OCI-LY7 (cell line): ENCODE measurements at regions not wholly inside any gene's neighbourhood (a gene's known extent, or its start where the extent isn't known, plus 50 kb on each side); places are given as distances from the start of the nearest gene placed in this dataset.

ENCODE experiments used
- BruUV-seq: library from RNA; stranded (reverse); fragments of 400-500 nt; replicated peaks from 2 replicates; lab custom pipeline; 2021; lab: Mats Ljungman, UMichigan
- CTCF ChIA-PET: fragments of 300-600 bp; sonication (Branson Sonifier 250); formaldehyde crosslinking; loops from one replicate; lab custom pipeline; 2022; ENCODE audit warnings: antibody characterized with exemption; ENCODE audit not compliant: unreplicated experiment; lab: Charles Lee
- POLR2A ChIA-PET: fragments of 300-600 bp; sonication (Branson Sonifier 250); formaldehyde crosslinking; loops from one replicate; lab custom pipeline; 2022; ENCODE audit warnings: antibody characterized with exemption; lab: Charles Lee
- DNase-seq: peaks from one replicate; pipeline ENCODE4 v3.0.0-alpha.2; 2015; ENCODE audit warnings: low spot score
- H2AFZ ChIP-seq: fragments of 200-600 bp; sonication (generic), shearing (Covaris generic); 2 replicates; pipeline ENCODE4 v1.6.1; 2014; ENCODE audit warnings: mild to moderate bottlenecking, antibody characterized with exemption, low read length, moderate library complexity
- H3K27ac ChIP-seq: fragments of 200-600 bp; sonication (generic); 2 replicates; pipeline ENCODE4 v1.5.1; 2014; ENCODE audit warnings: mixed run types, low read depth, mild to moderate bottlenecking, moderate library complexity, low read length, inconsistent platforms; ENCODE audit not compliant: poor library complexity, severe bottlenecking
- H3K36me3 ChIP-seq: fragments of 200-600 bp; sonication (generic); 2 replicates; pipeline ENCODE4 v1.6.1; 2014; ENCODE audit warnings: mild to moderate bottlenecking, antibody characterized with exemption, low read length, moderate library complexity, mixed read lengths; ENCODE audit not compliant: insufficient read depth
- H3K4me1 ChIP-seq: fragments of 200-600 bp; sonication (generic); 2 replicates; pipeline ENCODE4 v1.5.1; 2014; ENCODE audit warnings: mild to moderate bottlenecking, low read length; ENCODE audit not compliant: insufficient read depth, poor library complexity, severe bottlenecking
- H3K4me2 ChIP-seq: fragments of 200-600 bp; sonication (generic); 2 replicates; pipeline ENCODE4 v1.6.1; 2014; ENCODE audit warnings: mild to moderate bottlenecking, low read length
- H3K4me3 ChIP-seq: fragments of 200-600 bp; sonication (generic); 2 replicates; pipeline ENCODE4 v1.5.1; 2014; ENCODE audit warnings: mild to moderate bottlenecking, low read depth, low read length; ENCODE audit not compliant: poor library complexity, severe bottlenecking
- H3K79me2 ChIP-seq: fragments of 200-600 bp; sonication (generic); 2 replicates; pipeline ENCODE4 v1.6.1; 2016; ENCODE audit warnings: low read depth, mild to moderate bottlenecking, low read length, moderate library complexity, mixed read lengths; ENCODE audit not compliant: insufficient read depth
- H3K9me2 ChIP-seq: fragments of 200-600 bp; sonication (generic); 2 replicates; pipeline ENCODE4 v1.6.1; 2016; ENCODE audit warnings: mild to moderate bottlenecking, low read length, mixed read lengths; ENCODE audit not compliant: insufficient read depth
- H3K9me3 ChIP-seq: fragments of 200-600 bp; sonication (generic); 2 replicates; pipeline ENCODE4 v1.6.1; 2014; ENCODE audit warnings: mild to moderate bottlenecking, mixed run types, low read length, mixed read lengths
- H4K20me1 ChIP-seq: fragments of 200-600 bp; sonication (generic); 2 replicates; pipeline ENCODE4 v1.6.1; 2014; ENCODE audit warnings: mild to moderate bottlenecking, antibody characterized with exemption, low read length, moderate library complexity, mixed read lengths; ENCODE audit not compliant: insufficient read depth
- CTCF ChIP-seq: fragments of 200-600 bp; sonication (generic); conservative IDR thresholded peaks from 2 replicates; pipeline ENCODE4 v1.5.1; 2014; ENCODE audit warnings: mild to moderate bottlenecking, antibody characterized with exemption, low read length, moderate library complexity, mixed read lengths
- EZH2phosphoT487 ChIP-seq: fragments of 200-600 bp; sonication (generic); IDR thresholded peaks from 2 replicates; pipeline ENCODE4 v1.6.1; 2018; ENCODE audit warnings: low read depth, borderline replicate concordance, mild to moderate bottlenecking, mixed run types, antibody characterized with exemption, low read length, moderate library complexity, mixed read lengths
- intact Hi-C: fragments of 100-400 bp; cut with micrococcal nuclease; formaldehyde crosslinking; loops from one replicate; pipeline ENCODE4 v1.10.0; 2022; ENCODE audit not compliant: unreplicated experiment

- no peak for DNase-seq
- ChIA-PET POLR2A (no interaction called here), CTCF (no interaction called here)
- Histone ChIP-seq H3K27ac (no peak overlapping the region), H4K20me1 (no peaks in the 10 kb centered on the region), H3K4me3 (no peak overlapping the region), H2AFZ (no peak overlapping the region), H3K4me2 (no peak overlapping the region), H3K4me1 (no peaks in the 10 kb centered on the region), H3K36me3 (no peaks in the 10 kb centered on the region), H3K9me3 (no peaks in the 10 kb centered on the region), H3K79me2 (no peaks in the 10 kb centered on the region), H3K9me2 (no peaks in the 10 kb centered on the region)
- intact Hi-C loops: no loop called here
- no TSS peak for BruUV-seq
- TF ChIP-seq EZH2phosphoT487: no peak
- TF ChIP-seq CTCF: no peak
Observed at GRCh38 chr1:232223183-232223708, 406.7 kb downstream of the SIPA1L2 start.

- Histone ChIP-seq H3K4me3 (no peak overlapping the region), H3K79me2 (no peaks in the 10 kb centered on the region), H3K9me2 (no peaks in the 10 kb centered on the region), H4K20me1 (no peaks in the 10 kb centered on the region), H3K4me2 (no peak overlapping the region), H3K9me3 (no peaks in the 10 kb centered on the region), H2AFZ (no peak overlapping the region), H3K27ac (no peak overlapping the region), H3K4me1 (no peaks in the 10 kb centered on the region), H3K36me3 (no peaks in the 10 kb centered on the region)
- DNase-seq: no peak
- BruUV-seq: no TSS peak
- ChIA-PET POLR2A (no interaction called here), CTCF (no interaction called here)
- TF ChIP-seq CTCF: no peak
- intact Hi-C loops: no loop called here
Observed at GRCh38 chr1:232222614-232223013, 407.3 kb downstream of the SIPA1L2 start.

GRCh38 chr1:232221802-232222499 lies 408.0 kb downstream of the SIPA1L2 start:
- POLR2A ChIA-PET: interaction anchor here (0.5 to 0.7 kb wide), 2 partner anchors 10 to 1883 kb away, joined by 3 to 4 read pairs; no protein-coding TSS in a partner anchor
- Histone ChIP-seq H3K79me2 (no peaks in the 10 kb centered on the region), H3K9me3 (no peaks in the 10 kb centered on the region), H3K4me2 (no peak overlapping the region), H3K27ac (no peak overlapping the region), H2AFZ (no peak overlapping the region), H3K4me1 (no peaks in the 10 kb centered on the region), H3K9me2 (no peaks in the 10 kb centered on the region), H3K4me3 (no peak overlapping the region), H4K20me1 (no peaks in the 10 kb centered on the region), H3K36me3 (no peaks in the 10 kb centered on the region)
- no peak for DNase-seq
- BruUV-seq: no TSS peak
- CTCF ChIA-PET: no interaction called here
- intact Hi-C loops: no loop called here
- TF ChIP-seq CTCF: no peak
- no peak for TF ChIP-seq EZH2phosphoT487
